ENCODE measurements at regions not wholly inside any gene's neighbourhood (a gene's known extent, or its start where the extent isn't known, plus 50 kb on each side); places are given as distances from the start of the nearest gene placed in this dataset.
A peak's percentile ranks its signal among the peaks of the same experiment; 100 is the strongest.

- Histone ChIP-seq H3K36me3 (replicated peaks in 1 of 2; ENCODE audit: control insufficient read depth in 1 of 2, insufficient read depth in 2 of 2, low read length in 1 of 2) (no peaks in the 10 kb centered on the region), H3K9me2 (no peaks in the 10 kb centered on the region), H3K4me3 (ENCODE audit: low read depth in 2 of 2, low read length in 1 of 2) (no peak overlapping the region), H3K27me3 (ENCODE audit: insufficient read depth) (no peaks in the 10 kb centered on the region), H3K9me3 (no peaks in the 10 kb centered on the region), H3K79me2 (ENCODE audit: insufficient read depth) (no peaks in the 10 kb centered on the region), H2AFZ (ENCODE audit: low read depth) (no peak overlapping the region), H3K27ac (ENCODE audit: low read depth in 2 of 2, low read length in 1 of 2) (no peak overlapping the region), H3K4me1 (ENCODE audit: control insufficient read depth in 1 of 2, insufficient read depth in 2 of 2, low read depth in 1 of 2, low read length in 1 of 2) (peaks cover 0 to 6% of the 10 kb centered on the region in 2 experiments; a peak in 1 of 4 replicates), H4K20me1 (ENCODE audit: insufficient read depth) (no peaks in the 10 kb centered on the region), H3F3A (replicated peaks; ENCODE audit: insufficient read depth) (no peaks in the 10 kb centered on the region), H3K4me2 (no peak overlapping the region), H3K9ac (no peak overlapping the region)
- no peak for DNase-seq
- ChIA-PET CTCF (interaction anchor here (1.6 to 1.9 kb wide), 2 partner anchors 9 to 46 kb away, joined by 4 to 5 read pairs; no protein-coding TSS in a partner anchor), POLR2A (no interaction called here)
- TF ChIP-seq JUND (IDR thresholded peaks at IDR 0.05), result no peak
- no peak for TF ChIP-seq ELF1 (IDR thresholded peaks at IDR 0.05)
- TF ChIP-seq GATA2 (CRISPR knock-in tag; IDR thresholded peaks at IDR 0.05), result peak; percentile 29; the same call in 1 of the 2 replicates
- no peak for TF ChIP-seq EZH2phosphoT487 (IDR thresholded peaks at IDR 0.05; ENCODE audit: borderline replicate concordance, low read depth)
- 24% methylated on average over 3 of the region's 3 CpGs for WGBS (ENCODE audit: low lambda C conversion rate)
Observed at GRCh38 chr10:128258421-128258976, 132.3 kb upstream of the MKI67 start.

GRCh38 chr10:128263891-128264688, 137.9 kb upstream of the MKI67 start:
- peak; percentile 68 for DNase-seq
- H4K20me1 ChIP-seq (ENCODE audit: insufficient read depth), result no peaks in the 10 kb centered on the region
- H3F3A ChIP-seq (replicated peaks; ENCODE audit: insufficient read depth), result no peaks in the 10 kb centered on the region
- 5% methylated on average over 11 of the region's 13 CpGs for WGBS (ENCODE audit: low lambda C conversion rate)
- peaks cover 0 to 19% of the 10 kb centered on the region in 2 experiments; a peak in 2 of 4 replicates for H3K4me1 ChIP-seq (ENCODE audit: control insufficient read depth in 1 of 2, insufficient read depth in 2 of 2, low read depth in 1 of 2, low read length in 1 of 2)
- H3K9ac ChIP-seq, result no peak overlapping the region
- H3K4me3 ChIP-seq (ENCODE audit: low read depth in 2 of 2, low read length in 1 of 2), result peak overlapping the region in 1 of 2 experiments; percentile 47; a peak in 1 of 4 replicates
- no peaks in the 10 kb centered on the region for H3K9me2 ChIP-seq
- no peaks in the 10 kb centered on the region for H3K27me3 ChIP-seq (ENCODE audit: insufficient read depth)
- TF ChIP-seq SMC3 (IDR thresholded peaks at IDR 0.05; ENCODE audit: low read depth, low read length) (peak; percentile 23; the same call in 1 of the 2 replicates), EZH2phosphoT487 (IDR thresholded peaks at IDR 0.05; ENCODE audit: borderline replicate concordance, low read depth) (no peak), CTCF (IDR thresholded peaks at IDR 0.05) (peak; percentile 46), RAD21 (IDR thresholded peaks at IDR 0.05; ENCODE audit: low read length) (peak; percentile 56)
- H3K79me2 ChIP-seq (ENCODE audit: insufficient read depth), result no peaks in the 10 kb centered on the region
- POLR2A ChIA-PET, result no interaction called here
- no peak overlapping the region for H3K4me2 ChIP-seq
- H3K9me3 ChIP-seq, result no peaks in the 10 kb centered on the region
- CTCF ChIA-PET, result interaction anchor here (0.7 to 3.3 kb wide), 38 partner anchors 9 to 1777 kb away, joined by 3 to 15 read pairs (median 4); no protein-coding TSS in a partner anchor
- H3K27ac ChIP-seq (ENCODE audit: low read depth in 2 of 2, low read length in 1 of 2), result peak overlapping the region in 1 of 2 experiments; percentile 71; a peak in 2 of 4 replicates
- no peak overlapping the region for H2AFZ ChIP-seq (ENCODE audit: low read depth)
- no peaks in the 10 kb centered on the region for H3K36me3 ChIP-seq (replicated peaks in 1 of 2; ENCODE audit: control insufficient read depth in 1 of 2, insufficient read depth in 2 of 2, low read length in 1 of 2)

- no peak overlapping the region for H3K9ac ChIP-seq
- no peaks in the 10 kb centered on the region for H3K27me3 ChIP-seq (ENCODE audit: insufficient read depth)
- POLR2A ChIA-PET, result no interaction called here
- no peaks in the 10 kb centered on the region for H3F3A ChIP-seq (replicated peaks; ENCODE audit: insufficient read depth)
- H3K9me2 ChIP-seq, result no peaks in the 10 kb centered on the region
- CTCF ChIA-PET, result interaction anchor here (2.8 kb wide), 1 partner anchor 264 kb away, joined by 12 read pairs; no protein-coding TSS in a partner anchor
- H3K27ac ChIP-seq (ENCODE audit: low read depth in 2 of 2, low read length in 1 of 2), result no peak overlapping the region
- no peak overlapping the region for H3K4me2 ChIP-seq
- no peaks in the 10 kb centered on the region for H3K36me3 ChIP-seq (replicated peaks in 1 of 2; ENCODE audit: control insufficient read depth in 1 of 2, insufficient read depth in 2 of 2, low read length in 1 of 2)
- no peak for TF ChIP-seq USF2 (IDR thresholded peaks at IDR 0.05; ENCODE audit: borderline replicate concordance, low read depth, low read length)
- no peak for TF ChIP-seq RAD21 (IDR thresholded peaks at IDR 0.05; ENCODE audit: low read length)
- no peak for TF ChIP-seq MAX (IDR thresholded peaks at IDR 0.05; ENCODE audit: low read depth)
- no peak for TF ChIP-seq IRF3 (IDR thresholded peaks at IDR 0.05; ENCODE audit: low read depth, low read length)
- TF ChIP-seq TEAD4 (IDR thresholded peaks at IDR 0.05; ENCODE audit: borderline replicate concordance, insufficient read depth), result no peak
- TF ChIP-seq TAF1 (IDR thresholded peaks at IDR 0.05; ENCODE audit: borderline replicate concordance, low read depth, low read length), result no peak
- TF ChIP-seq CHD2 (IDR thresholded peaks at IDR 0.05; ENCODE audit: low read length, partially characterized antibody), result no peak
- no peak for TF ChIP-seq SMC3 (IDR thresholded peaks at IDR 0.05; ENCODE audit: low read depth, low read length)
- TF ChIP-seq FOSL2 (IDR thresholded peaks at IDR 0.05; ENCODE audit: borderline replicate concordance, low read depth), result no peak
- TF ChIP-seq NRF1 (IDR thresholded peaks at IDR 0.05; ENCODE audit: low read depth, low read length), result no peak
- no peak for TF ChIP-seq RFX5 (IDR thresholded peaks at IDR 0.05; ENCODE audit: low read length)
- peaks cover 0 to 19% of the 10 kb centered on the region in 2 experiments; a peak in 2 of 4 replicates for H3K4me1 ChIP-seq (ENCODE audit: control insufficient read depth in 1 of 2, insufficient read depth in 2 of 2, low read depth in 1 of 2, low read length in 1 of 2)
- no peak overlapping the region for H2AFZ ChIP-seq (ENCODE audit: low read depth)
- no peaks in the 10 kb centered on the region for H3K79me2 ChIP-seq (ENCODE audit: insufficient read depth)
- no peak for DNase-seq
- no peak overlapping the region for H3K4me3 ChIP-seq (ENCODE audit: low read depth in 2 of 2, low read length in 1 of 2)
- no peaks in the 10 kb centered on the region for H3K9me3 ChIP-seq
- H4K20me1 ChIP-seq (ENCODE audit: insufficient read depth), result no peaks in the 10 kb centered on the region
- WGBS (ENCODE audit: low lambda C conversion rate), result 88% methylated on average over 29 of the region's 32 CpGs
Observed at GRCh38 chr10:128265596-128265995, 139.4 kb upstream of the MKI67 start.
